ENCODE measurements at regions not wholly inside any gene's neighbourhood (a gene's known extent, or its start where the extent isn't known, plus 50 kb on each side); places are given as distances from the start of the nearest gene placed in this dataset.
A peak's percentile ranks its signal among the peaks of the same experiment; 100 is the strongest.

DNA sequence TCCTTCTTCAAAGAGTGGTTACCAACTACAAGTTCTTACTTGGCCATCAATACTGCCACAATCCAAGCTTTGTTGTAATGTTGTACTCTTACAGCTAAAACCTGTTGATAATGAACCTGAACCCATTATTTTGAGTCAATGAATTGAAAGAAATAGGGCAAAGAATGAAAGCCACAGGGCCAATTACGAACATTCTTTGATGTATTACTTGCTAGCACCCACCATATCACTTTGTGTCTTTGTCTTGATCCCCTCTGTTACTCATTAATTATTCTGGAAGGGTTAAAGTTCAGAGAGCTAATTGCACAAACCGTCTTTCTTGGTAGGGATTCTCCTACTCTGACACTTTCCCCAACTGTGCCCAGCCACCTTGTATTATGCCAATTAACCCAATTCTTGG, 53.2 kb upstream of the TFEC start:
- DNase-seq (ENCODE audit: low read depth): no peak

DNA sequence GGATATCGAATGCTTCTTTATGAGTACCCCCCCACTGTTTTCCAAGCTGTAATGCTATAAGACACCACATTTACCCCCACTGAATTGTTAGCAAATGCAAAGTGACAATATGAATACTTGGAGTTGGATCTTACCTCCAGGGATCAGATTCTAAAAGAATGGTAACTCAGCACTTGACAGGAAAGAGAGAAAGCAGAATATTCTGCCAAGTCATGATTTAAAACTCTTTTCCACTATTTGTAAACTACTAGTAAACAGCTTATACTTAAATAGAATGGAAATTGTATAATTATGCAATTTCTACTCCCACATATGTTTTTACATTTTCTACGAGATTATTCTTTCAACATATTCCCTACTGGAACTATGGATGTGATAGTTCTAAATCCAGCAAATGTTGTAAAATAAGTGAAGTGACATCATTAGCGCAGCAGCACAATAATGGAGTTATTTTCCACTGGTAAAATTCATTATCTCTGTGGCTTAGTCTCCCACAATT, 56.0 kb upstream of the TFEC start:
- DNase-seq (ENCODE audit: low read depth): no peak

DNA sequence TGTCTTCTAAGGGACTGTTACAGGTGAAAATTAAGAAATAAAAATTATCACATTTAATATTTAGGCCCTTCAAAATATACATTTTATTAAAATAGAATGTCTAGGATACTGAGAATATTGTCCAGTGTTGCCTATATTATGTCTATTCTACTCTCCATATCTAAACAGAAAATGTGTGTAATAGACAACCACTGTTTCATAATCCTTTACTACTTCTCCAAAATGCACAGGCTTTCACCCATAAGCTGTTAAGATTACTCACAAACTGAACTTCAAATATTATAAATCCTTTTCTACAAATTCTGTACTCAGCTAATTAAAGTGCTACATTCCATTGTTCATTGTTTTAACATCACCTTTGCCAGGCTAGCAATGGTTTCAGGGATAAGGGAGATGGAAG, 56.7 kb upstream of the TFEC start:
- DNase-seq (ENCODE audit: low read depth): no peak

DNA sequence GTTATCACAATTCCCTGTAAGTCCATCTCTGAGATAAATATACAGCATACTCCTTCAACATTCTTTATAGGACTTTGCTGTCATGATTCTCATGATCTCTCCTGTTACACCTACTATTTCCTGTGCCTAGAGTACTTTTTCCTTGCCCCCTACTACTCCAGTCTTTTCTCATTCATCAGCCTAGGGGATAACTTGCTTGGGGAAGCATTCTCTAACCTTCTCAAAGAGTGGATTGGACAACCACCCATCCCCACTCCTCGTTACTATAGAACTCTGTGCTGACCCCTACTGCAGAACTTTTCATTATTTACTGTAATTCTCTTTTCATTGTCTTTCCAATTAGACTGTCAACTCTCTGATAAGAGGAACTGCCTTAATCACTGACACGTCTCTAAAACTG, 57.4 kb upstream of the TFEC start:
- DNase-seq (ENCODE audit: low read depth): no peak

DNA sequence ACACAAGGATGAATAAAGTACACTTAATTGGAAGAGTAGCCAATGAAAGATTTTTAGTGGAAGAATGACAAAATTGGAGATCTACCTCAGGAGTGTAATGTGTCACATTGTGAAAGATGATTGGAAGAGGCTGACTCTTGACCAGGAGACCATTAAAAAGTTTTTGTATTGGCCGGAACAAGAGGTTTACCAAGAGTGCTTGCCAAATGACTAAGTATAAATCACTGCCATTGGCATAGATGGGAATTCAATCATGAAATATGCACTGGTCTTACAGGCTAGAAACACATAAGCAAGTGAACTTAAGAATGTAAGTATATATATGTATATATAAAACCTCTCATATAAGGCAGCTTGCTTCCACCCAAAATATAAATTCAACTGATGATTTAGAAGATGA, 58.7 kb upstream of the TFEC start:
- DNase-seq (ENCODE audit: low read depth): no peak

DNA sequence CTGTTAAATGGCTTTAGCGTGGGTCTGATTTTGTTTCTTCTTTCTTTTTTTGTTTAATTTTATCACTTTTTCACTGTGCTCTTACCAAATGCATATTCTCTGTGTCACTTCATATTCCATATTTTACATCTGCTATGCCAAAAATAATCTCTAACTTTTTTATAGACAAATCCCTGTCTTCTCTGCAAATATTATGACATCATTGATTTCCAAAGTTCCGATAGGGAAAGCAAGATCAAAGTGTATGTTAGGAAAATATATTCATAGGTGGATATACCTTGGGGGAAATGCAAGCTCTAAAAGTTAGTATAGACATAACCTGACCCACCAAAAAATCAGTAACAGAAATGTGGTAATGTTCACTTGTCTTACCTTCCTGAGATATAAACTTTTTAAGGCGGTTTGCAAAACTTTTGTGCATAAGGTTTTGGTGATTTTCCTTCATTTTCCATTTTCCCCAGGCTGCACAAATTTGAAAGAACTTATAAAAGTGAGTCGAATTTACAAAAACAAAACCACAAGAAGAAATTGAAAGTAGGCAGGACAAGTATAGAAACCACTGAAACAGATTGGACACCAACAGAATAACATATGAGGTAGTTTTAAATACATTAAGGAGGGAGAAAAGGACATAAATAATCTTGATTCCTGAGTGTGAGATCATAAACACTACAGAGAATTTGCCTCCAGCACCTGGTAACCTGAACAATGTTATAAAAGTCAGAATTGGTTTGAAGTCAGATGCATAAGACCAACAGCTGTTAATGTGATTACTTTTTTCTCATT, 63.1 kb upstream of the TFEC start:
- DNase-seq (ENCODE audit: low read depth): no peak

DNA sequence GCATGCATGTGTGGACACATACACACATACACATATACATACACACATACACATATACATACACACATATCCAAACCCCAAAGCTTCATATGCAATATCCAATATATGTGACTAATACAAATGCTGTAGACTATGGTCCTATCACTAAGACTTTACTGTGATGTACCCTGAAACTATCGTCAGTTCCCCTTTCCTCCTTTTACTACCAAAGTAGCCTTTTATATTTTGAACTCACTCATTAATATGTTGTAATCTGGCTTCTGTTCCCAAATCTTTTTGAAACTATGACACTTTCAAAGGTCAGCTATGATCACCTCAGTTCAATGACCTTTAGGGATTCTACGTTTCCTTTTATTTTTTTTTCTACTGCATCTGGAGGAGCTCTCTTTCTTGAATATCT, 64.8 kb upstream of the TFEC start:
- DNase-seq (ENCODE audit: low read depth): no peak

DNA sequence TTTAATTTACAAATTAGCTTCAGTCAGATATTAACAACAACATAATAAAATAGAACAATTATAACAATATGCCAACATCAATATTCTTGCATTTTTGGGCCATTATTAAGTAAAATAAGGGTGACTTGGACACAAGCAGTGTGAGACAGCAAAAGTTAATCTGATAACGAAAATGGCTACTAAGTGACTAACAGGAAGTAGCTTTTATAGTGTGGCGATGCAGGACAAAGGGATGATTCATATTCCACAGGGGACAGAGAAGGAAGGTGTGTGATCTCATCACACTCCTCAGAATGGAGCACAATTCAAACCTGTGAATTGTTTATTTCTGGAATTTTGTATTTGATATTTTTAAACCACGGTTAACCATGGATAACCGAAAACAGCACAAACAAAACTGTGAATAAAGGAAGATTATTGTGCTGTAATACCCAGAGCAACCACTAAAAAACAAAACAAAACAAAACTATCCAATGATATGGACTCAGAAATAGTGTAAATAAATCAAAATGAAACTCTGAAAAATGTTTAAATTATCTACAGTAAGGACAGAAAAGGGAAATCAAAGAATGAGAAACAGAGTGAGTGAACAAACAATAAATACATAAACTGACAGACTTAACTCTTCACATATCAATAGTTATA, 66.9 kb upstream of the TFEC start:
- no peak for DNase-seq (ENCODE audit: low read depth)

DNA sequence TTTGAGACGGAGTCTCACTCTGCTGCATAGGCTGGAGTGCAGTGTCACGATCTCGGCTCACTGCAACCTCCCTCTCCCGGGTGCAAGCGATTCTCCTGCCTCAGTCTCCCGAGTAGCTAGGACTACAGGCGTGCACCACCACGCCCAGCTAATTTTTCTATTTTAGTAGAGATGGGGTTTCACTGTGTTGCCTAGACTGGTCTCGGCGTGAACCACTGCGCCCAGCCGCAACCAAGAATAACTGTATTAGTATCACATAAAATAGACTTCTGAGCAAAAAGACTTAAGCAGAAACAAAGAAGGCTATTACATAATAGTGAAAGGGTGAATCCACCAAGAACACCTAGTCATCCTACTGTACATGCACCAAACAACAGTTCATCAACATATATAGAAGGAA, 67.6 kb upstream of the TFEC start:
- no peak for DNase-seq (ENCODE audit: low read depth)

DNA sequence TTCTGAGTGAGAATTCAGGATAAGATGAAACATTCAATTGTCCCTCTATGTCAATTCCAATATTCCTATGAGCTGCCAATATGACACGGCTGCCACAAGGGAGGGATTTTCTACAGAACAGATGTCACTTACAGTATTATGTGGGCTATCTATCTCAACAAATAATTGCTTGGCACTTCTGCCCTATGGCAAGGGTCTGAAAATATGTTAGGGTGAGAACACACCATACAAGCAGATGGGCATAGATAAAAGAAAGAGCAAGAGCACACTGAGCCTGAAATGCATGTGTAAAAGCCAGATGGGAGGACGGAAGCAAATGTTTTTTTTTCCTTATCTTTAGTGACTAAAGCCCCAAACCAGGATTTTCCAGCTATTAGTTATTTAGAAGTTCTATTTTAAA, 70.1 kb upstream of the TFEC start:
- DNase-seq (ENCODE audit: low read depth): no peak

DNA sequence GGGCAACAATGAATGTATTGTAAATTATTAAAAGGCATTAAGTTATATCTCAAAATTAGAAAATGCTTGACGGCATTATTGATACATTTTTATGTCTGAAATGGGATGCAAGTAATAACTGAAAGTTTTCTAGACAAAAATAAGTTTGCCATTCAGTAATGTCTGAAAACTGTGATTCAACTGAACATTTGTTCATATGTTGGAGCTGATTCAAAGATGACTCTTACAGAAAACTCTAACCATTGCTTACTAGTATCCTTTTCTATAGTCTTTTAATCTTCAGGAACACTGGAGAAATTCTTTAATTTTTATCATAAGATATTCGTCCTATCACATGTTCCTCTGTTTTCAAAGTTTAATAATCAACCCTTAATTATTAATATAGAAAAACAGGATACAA, 71.1 kb upstream of the TFEC start:
- DNase-seq (ENCODE audit: low read depth): no peak

DNA sequence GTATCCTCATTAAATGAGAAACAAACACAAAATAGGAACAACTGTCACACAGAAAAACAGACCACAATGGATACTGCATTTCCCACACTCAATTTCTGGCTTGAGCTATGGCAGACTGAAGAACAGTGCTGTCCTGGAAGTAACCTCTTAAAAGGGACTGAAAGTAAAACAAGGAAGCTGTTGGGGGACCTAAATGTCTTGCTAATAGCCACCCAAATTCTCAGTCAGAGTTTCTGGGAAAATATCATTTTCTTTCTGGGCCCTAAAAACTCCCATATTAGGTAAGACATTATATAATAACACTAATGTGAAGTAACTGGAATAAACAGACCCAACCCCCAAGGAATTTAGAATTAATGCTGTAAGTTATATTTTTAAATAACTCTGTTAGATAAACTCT, 80.9 kb upstream of the TFEC start:
- DNase-seq (ENCODE audit: low read depth): no peak

DNA sequence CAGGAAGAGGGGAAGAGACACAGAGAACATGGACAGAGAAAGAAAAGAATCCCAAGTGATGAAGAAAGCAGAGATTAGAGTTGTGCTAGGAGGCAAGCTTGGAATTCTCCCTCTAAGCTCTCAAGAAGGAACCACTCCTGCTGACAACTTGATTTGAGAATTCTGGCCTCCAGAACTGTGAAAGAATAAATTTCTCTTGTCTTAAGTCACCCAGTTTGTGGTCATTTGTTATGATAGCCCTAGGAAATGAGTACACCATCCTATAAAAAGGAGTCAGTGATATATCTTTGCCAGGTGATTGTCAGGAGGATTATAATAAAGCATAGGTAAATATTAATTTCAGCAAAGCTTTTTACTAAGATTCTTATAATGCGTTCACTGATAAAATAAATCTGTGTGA, 82.7 kb upstream of the TFEC start:
- DNase-seq (ENCODE audit: low read depth): no peak

DNA sequence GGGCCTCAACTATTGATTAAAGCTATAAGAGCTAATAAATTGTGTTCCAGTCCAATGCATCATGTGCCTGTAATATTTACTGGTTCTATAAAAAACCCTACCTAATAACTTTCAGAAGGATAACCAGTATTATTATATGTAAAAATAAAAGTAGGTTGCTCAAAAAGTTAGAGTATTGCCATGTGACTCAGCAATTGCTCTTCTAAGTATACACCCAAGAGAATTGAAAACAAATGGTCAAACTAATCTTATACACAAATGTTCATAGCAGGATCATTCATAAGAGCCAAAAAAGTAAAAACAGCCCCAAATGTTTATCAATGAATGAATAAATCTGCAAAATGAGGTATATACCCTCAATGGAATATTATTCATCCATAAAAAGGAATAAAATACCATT, 89.5 kb upstream of the TES start:
- DNase-seq (ENCODE audit: low read depth): no peak

DNA sequence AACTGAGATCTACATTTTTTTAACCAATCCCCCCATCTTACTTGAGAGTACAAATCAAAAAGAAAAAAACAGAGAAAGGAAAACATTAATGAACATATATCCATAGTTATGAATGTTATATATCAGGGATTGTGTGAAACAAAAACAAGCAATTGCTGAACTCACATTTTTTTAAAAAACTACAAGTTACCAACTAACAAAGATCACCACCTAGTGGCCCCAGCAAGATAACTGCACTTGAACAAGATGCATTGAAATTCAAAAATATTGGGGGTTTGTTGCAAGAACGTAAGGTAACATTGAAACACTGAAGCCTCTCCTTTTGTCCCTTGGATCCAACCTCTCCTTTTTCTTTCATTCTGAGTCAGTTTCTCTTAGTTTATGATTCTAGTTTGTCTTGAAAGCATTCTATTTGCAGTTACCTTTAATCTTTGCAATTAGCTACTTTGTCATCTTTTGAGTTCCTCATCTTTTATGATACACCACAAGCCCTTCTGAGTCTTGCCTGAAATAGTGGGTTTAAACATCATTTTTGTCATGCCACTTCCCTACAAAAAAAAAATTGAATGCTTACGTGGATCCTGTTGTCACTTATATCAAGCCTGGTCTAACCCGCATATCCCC, 87.3 kb upstream of the TES start:
- DNase-seq (ENCODE audit: low read depth): peak; percentile 59

DNA sequence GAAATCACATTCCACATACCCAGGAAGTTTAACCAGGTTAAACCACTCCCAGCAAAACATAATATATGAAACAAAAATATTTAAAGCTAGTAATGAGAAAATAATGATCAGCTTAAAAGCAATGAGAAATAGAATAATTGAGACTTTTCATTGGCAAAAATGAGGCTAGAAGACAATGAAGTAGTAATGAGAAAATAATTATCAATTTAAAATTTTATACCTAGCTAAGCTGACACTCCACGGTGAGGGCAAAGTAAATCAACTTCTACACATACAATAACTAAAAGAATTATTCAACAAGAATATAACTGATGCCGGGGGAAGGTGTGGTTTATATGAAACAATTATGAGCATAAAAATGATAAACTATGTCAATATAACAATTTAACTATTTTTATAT, 82.2 kb upstream of the TES start:
- DNase-seq (ENCODE audit: low read depth): no peak

DNA sequence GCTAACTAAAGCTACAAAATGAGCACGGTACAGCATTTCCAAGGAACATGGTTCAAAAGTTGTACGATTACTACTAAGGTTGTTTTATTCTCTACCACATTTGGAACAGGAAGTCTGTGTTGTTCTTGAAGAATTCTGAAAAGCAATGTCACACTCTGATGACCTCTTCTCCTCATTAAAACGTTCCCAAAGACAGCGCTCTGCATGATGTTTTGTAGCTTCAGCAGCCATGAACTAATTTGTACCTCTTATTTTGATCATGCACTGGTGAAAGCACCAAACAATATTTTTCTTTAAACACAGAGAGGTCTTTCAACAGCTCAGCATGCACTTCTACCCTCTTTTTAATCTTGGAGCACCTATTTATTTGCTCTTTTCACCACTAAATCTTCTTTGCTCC, 75.0 kb upstream of the TES start:
- DNase-seq (ENCODE audit: low read depth): no peak

DNA sequence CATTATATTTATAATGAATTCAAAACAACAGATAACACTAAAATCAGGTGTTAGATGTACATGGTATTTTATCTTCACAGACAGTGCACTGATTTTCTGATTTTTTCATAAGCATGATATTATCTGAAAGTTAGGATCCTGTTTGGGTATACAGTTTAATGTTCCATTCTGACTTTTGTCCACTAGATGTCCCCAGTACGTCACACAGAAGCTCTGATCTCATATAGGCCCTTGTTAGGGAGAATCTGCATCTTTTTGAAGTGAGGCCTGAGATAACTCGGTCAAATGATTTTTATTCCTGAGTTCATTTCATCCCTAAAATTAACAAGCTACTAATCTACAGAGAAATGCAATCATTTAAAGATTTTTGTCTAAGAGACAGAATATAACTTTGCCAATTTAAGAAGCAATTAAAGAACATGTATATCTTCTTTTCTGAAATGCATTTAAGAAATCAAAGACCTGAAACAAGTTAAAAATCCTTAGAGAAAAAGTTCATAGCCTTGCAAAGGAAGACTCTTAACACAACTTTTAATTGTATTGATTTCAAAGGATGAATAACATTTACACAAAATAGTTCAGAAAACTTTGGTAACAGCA, 72.0 kb upstream of the TES start:
- peak; percentile 70 for DNase-seq (ENCODE audit: low read depth)

DNA sequence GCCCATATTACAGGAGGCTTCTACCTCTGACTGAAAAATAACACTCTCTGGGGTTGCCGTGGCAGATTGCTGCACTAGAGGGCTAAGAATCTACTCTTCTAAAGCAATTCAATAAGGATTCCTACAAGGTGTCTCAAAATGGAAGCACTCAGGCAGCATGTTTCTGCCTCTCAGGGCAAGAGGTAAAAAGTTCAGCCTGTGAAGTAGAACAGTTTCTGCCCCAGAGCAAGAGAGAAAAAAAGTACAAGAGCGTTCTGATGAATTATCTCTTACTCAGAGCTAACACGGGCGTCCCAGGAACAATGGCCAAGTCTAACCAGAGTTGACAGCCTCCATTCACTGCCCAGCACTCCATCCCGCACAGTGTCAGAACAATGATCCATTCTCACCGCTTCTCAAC, 71.3 kb upstream of the TES start:
- no peak for DNase-seq (ENCODE audit: low read depth)

DNA sequence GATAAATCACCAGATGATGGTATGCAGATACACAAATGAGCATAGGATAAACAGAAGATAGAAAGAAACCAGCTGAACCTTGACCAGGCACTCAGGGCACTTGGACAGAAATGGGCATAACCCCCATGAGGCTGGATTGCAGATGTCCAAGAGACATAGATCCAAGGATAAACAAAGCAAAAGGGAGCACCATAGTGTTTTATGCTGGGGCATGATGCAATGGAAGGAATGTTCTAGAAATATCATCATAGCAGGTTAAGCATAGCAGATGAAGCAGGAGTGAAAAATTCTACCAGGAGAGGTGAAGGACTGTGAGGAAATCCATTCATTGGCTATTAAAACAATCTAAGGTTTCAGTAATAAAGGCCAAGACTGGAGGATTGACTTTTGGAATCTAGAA, 70.5 kb upstream of the TES start:
- DNase-seq (ENCODE audit: low read depth): peak; percentile 43

DNA sequence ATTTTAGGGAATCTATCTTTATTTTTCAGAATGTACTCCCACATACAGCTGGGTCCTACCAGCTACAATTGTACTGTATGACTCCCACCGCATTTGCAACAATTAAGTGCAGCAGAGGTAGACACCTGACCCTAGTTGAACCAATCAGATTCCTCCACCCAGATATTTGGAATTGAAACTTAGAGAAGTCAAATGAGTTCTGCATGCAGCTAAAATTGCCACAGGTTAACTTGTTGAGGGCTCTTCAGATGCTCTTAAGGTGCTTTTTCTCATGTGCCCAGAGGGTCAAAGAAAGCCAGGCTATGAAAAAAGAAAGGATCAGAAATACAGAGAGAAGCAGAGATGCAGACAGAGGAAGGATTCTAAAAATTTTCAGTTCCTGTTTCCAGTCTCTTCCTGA, 68.0 kb upstream of the TES start:
- no peak for DNase-seq (ENCODE audit: low read depth)

DNA sequence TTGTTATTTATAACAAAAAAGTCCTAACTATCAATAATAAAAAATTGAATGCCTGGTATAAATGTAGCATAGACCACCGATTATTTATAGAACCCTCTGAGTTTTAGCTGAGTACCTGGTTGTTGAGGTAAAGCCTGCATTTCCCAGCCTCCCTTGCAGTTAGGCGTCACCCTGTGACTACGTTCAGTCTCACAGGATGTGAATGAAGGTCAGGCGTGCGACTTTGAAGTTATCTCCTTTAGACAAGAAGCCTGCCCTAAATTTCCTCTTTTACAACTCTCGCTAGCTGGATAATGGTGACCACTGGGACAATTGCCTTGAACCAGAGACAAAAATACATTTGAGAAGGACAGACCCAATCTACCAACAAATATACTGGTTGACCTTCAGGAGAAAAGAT, 67.5 kb upstream of the TES start:
- DNase-seq (ENCODE audit: low read depth): no peak

DNA sequence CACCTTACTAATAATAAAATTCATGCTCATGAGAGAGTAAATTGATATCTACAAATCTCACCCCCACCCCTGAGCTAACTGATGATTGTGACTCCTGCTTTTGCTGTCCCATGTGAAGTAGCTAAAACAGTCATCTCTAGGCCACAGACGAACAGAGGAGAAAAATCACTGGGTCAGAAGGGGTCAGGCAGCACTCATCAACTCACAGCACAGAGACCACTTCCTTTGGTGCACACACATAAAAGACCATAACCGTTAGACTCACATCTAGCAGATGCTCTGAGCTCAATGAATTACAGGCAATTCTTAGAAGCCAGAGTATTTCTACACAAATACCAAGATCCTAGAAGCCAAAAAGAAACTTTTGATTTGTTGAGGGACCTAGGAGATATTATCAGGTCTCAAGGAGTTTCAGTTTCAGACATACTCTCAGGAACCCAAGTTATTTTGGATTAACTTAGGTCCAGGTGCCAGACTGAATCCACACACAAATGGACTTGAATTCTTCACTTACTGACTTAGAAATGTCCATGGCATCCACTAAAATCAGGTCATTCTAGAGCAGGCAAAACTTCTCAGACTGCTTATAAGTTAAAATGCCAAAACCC, 65.0 kb upstream of the TES start:
- no peak for DNase-seq (ENCODE audit: low read depth)
